ENCODE measurements at regions not wholly inside any gene's neighbourhood (a gene's known extent, or its start where the extent isn't known, plus 50 kb on each side); places are given as distances from the start of the nearest gene placed in this dataset.

- Histone ChIP-seq H3K27ac (no peak overlapping the region), H3K9me3 (no peaks in the 10 kb centered on the region), H3K4me1 (no peaks in the 10 kb centered on the region), H3K36me3 (no peaks in the 10 kb centered on the region), H3K27me3 (no peaks in the 10 kb centered on the region), H3K4me3 (no peak overlapping the region)
- intact Hi-C loops (cut with DNase I; ENCODE audit: low total_unique reads) = no loop called here
- in situ Hi-C loops (cut with MboI; ENCODE audit: low pct_ligation_motif_present in 1 of 4, low pct_unique_long_range_greater_than_20kb in 1 of 4, low sequenced_read_pairs in 3 of 4) = no loop called here
- TF ChIP-seq POLR2AphosphoS5 (IDR thresholded peaks at IDR 0.05) (no peak), POLR2A (IDR thresholded peaks at IDR 0.05) (no peak), CTCF (IDR thresholded peaks at IDR 0.05) (no peak), EP300 (IDR thresholded peaks at IDR 0.05; ENCODE audit: low read depth) (no peak)
- no peak for DNase-seq
- WGBS, 2 donors (ENCODE audit: low coverage in 1 of 2) = 51% methylated on average over 2 of the region's 2 CpGs
These were observed 121.7 kb downstream of the FAM204A start for GRCh38 chr10:118220346-118220850.

- TF ChIP-seq POLR2A (IDR thresholded peaks at IDR 0.05) = no peak
- TF ChIP-seq CTCF (IDR thresholded peaks at IDR 0.05) = no peak
- TF ChIP-seq POLR2AphosphoS5 (IDR thresholded peaks at IDR 0.05) = no peak
- TF ChIP-seq EP300 (IDR thresholded peaks at IDR 0.05; ENCODE audit: low read depth) = no peak
- Histone ChIP-seq H3K9me3 (no peaks in the 10 kb centered on the region), H3K4me3 (no peak overlapping the region), H3K27ac (no peak overlapping the region), H3K27me3 (no peaks in the 10 kb centered on the region), H3K36me3 (no peaks in the 10 kb centered on the region), H3K4me1 (peaks cover 0 to 7% (median 0%) of the 10 kb centered on the region in 4 donors)
- intact Hi-C loops (cut with DNase I; ENCODE audit: low total_unique reads) (no loop called here), in situ Hi-C loops (cut with MboI; ENCODE audit: low pct_ligation_motif_present in 1 of 4, low pct_unique_long_range_greater_than_20kb in 1 of 4, low sequenced_read_pairs in 3 of 4) (no loop called here)
- WGBS, 2 donors (ENCODE audit: low coverage in 1 of 2) = 84 to 97% methylated on average over 5 to 6 of the region's 6 CpGs
- no peak for DNase-seq
These were observed 123.6 kb downstream of the FAM204A start for GRCh38 chr10:118218562-118218961.

GRCh38 chr10:118216571-118217170 is 125.5 kb downstream of the FAM204A start:
- DNase-seq = no peak
- peaks cover 0 to 21% (median 0%) of the 10 kb centered on the region in 4 donors for H3K4me1 ChIP-seq
- H3K4me3 ChIP-seq = no peak overlapping the region
- in situ Hi-C loops (cut with MboI; ENCODE audit: low pct_ligation_motif_present in 1 of 4, low pct_unique_long_range_greater_than_20kb in 1 of 4, low sequenced_read_pairs in 3 of 4) (no loop called here), intact Hi-C loops (cut with DNase I; ENCODE audit: low total_unique reads) (no loop called here)
- no peaks in the 10 kb centered on the region for H3K27me3 ChIP-seq
- H3K9me3 ChIP-seq = no peaks in the 10 kb centered on the region
- WGBS, 2 donors (ENCODE audit: low coverage in 1 of 2) = 60 to 66% methylated on average over 3 of the region's 3 CpGs
- no peak for TF ChIP-seq POLR2AphosphoS5 (IDR thresholded peaks at IDR 0.05)
- TF ChIP-seq POLR2A (IDR thresholded peaks at IDR 0.05) = no peak
- TF ChIP-seq EP300 (IDR thresholded peaks at IDR 0.05; ENCODE audit: low read depth) = no peak
- no peak for TF ChIP-seq CTCF (IDR thresholded peaks at IDR 0.05)
- H3K27ac ChIP-seq = no peak overlapping the region
- H3K36me3 ChIP-seq = no peaks in the 10 kb centered on the region

GRCh38 chr10:118216020-118216419 is 126.1 kb downstream of the FAM204A start:
- in situ Hi-C loops (cut with MboI; ENCODE audit: low pct_ligation_motif_present in 1 of 4, low pct_unique_long_range_greater_than_20kb in 1 of 4, low sequenced_read_pairs in 3 of 4) = no loop called here
- no peak overlapping the region for H3K27ac ChIP-seq

More at GRCh38 chr10:118216020-118216419, 126.1 kb downstream of the FAM204A start:
- H3K4me3 ChIP-seq = no peak overlapping the region
- DNase-seq = no peak
- no peak for TF ChIP-seq CTCF (IDR thresholded peaks at IDR 0.05)
- TF ChIP-seq POLR2AphosphoS5 (IDR thresholded peaks at IDR 0.05) = no peak
- TF ChIP-seq POLR2A (IDR thresholded peaks at IDR 0.05) = no peak
- TF ChIP-seq EP300 (IDR thresholded peaks at IDR 0.05; ENCODE audit: low read depth) = no peak
- peaks cover 0 to 21% (median 0%) of the 10 kb centered on the region in 4 donors for H3K4me1 ChIP-seq
- H3K36me3 ChIP-seq = no peaks in the 10 kb centered on the region
- H3K9me3 ChIP-seq = no peaks in the 10 kb centered on the region
- 67 to 70% methylated on average over 6 of the region's 6 CpGs for WGBS, 2 donors (ENCODE audit: low coverage in 1 of 2)
- intact Hi-C loops (cut with DNase I; ENCODE audit: low total_unique reads) = no loop called here
- no peaks in the 10 kb centered on the region for H3K27me3 ChIP-seq

Measured in transverse colon (tissue), 4 donors.